Ovary (tissue), 3 donors: ENCODE measurements at regions not wholly inside any gene's neighbourhood (a gene's known extent, or its start where the extent isn't known, plus 50 kb on each side); places are given as distances from the start of the nearest gene placed in this dataset.

ENCODE experiments used
- CTCF ChIP-seq, 3 donors: fragments of 450-650 bp in 2 of 3; fragments of 200-600 bp in 1 of 3; IDR thresholded peaks; one replicate each; pipeline versions ENCODE4 v1.5.1 to v1.8.0; 2016 to 2022; ENCODE audit warnings: antibody characterized with exemption in 3 of 3, mild to moderate bottlenecking in 1 of 3
- EP300 ChIP-seq: sonication (generic); formaldehyde crosslinking; IDR thresholded peaks from one replicate; pipeline ENCODE4 v1.6.1; 2017; ENCODE audit warnings: antibody characterized with exemption
- POLR2A ChIP-seq: fragments of 450-650 bp; IDR thresholded peaks from one replicate; pipeline ENCODE4 v1.6.1; 2017; ENCODE audit warnings: antibody characterized with exemption, mild to moderate bottlenecking, moderate library complexity
- donor health status: DM: no; HTN: no; CAD: no.

GRCh38 chr13:82220641-82221040 lies 1661.6 kb downstream of the SLITRK1 start:
- TF ChIP-seq CTCF (IDR thresholded peaks at IDR 0.05) (no peak), POLR2A (no peak), EP300 (no peak)
